ENCODE measurements at regions not wholly inside any gene's neighbourhood (a gene's known extent, or its start where the extent isn't known, plus 50 kb on each side); places are given as distances from the start of the nearest gene placed in this dataset.
"Not testable (repeated sequence)": the region's sequence is repeated elsewhere in the genome, so short reads cannot be mapped to it uniquely, and the experiment has no call there.

GRCh38 chrX:104513162-104513561, 52.8 kb upstream of the IL1RAPL2 start:
- no peak for DNase-seq (ENCODE audit: low read depth)

GRCh38 chrX:104510801-104511200, 55.2 kb upstream of the IL1RAPL2 start:
- DNase-seq (ENCODE audit: low read depth) = no peak

- no peak for DNase-seq (ENCODE audit: low read depth)
These were observed 63.5 kb upstream of the IL1RAPL2 start for GRCh38 chrX:104502460-104502859.

DNA sequence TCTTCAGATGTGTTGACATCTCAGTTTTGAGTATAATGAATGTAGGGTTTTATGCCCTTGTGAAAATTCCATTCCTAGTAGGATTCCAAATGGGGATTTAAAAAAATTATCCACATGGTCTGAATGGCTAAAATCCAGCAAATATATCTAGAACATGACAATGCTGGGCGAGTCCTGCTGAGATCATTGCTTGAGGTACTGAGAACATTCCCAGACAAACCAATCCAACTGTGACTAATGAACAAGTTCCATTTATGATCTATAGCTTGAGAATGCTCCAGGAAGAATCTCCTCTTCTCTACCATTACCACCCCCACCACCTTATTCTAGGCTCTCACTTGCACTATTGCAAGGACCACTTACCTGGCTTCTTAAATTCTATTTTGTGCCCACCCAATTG, 77.2 kb upstream of the IL1RAPL2 start:
- no peak for DNase-seq (ENCODE audit: low read depth)

DNA sequence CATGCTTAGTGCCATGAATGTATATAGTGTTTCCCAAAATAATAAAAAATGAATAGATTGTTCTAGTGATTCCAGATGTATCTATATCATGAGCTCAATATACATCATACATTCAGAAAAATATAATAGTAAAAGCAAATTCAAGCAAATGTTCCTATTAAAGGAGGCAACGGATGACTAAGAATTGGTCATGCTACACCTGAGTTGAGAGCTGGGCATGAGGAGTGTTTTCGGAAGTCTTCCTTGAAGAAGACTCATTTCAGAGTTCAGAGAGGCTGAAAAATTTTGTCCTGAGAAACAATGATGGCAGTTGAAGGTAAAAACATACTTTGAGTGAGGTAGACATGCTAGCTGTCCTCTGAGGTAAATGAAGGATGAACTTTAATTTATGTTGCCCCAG, 79.3 kb upstream of the IL1RAPL2 start:
- DNase-seq (ENCODE audit: low read depth) = no peak

DNA sequence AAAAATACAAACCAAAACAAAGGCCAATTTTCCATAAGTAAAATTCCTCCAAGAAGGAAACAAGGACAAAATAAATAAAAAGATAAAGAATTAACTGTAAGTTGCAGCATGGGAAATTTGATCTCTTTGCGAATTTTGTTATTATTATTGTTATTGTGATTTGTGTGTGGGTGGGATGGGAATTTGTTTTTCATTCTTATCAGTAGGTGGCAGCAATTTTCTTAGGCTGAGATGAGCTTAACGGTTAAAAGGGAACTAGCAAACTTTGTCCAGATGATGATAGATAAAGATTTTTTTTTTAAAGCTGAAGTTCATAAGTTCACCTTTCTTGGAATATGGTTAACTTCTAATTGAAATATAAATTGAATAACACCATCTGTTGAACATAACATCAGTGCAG, 83.2 kb upstream of the IL1RAPL2 start:
- DNase-seq (ENCODE audit: low read depth) = peak; percentile 0

DNA sequence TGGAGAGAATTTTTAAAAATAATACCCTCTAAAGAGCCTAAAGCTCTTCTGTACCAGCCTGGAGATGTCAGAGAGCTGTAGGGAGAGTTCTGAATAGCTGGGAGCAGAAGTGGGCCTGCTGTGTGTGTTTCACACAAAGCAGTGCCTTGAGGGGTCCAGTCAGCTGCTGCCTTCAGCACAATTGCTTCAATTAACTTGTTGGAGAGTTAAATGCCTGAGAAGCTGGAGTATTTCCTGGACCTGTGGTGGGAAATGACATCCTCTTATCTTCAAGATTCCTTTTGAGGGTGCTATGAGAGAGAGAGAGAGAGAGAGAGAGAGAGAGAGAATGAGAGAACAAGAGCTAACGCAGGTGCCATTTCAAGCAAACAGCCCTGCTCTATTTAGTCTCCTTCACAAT, 96.2 kb upstream of the IL1RAPL2 start:
- DNase-seq (ENCODE audit: low read depth) = no peak

DNA sequence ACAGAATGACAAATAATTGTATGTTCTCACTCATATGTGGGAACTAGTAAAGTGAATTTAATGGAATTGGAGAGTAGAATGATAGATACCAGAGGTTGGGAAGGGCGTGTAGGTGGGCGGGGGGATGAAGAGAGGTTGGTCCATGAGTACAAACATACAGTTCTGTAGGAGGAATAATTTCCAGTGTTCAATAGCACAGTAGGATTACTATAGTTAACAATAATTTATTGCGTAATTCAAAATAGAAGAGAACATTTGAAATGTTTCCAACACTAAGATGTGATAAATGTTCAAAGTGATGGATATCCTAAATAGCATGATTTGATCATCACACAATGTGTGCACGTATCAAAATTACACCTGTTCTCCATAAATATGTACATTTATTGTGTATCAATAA, 106.2 kb upstream of the IL1RAPL2 start:
- no peak for DNase-seq (ENCODE audit: low read depth)

GRCh38 chrX:104457130-104457529, 108.9 kb upstream of the IL1RAPL2 start:
- not testable (repeated sequence) for DNase-seq (ENCODE audit: low read depth)

DNA sequence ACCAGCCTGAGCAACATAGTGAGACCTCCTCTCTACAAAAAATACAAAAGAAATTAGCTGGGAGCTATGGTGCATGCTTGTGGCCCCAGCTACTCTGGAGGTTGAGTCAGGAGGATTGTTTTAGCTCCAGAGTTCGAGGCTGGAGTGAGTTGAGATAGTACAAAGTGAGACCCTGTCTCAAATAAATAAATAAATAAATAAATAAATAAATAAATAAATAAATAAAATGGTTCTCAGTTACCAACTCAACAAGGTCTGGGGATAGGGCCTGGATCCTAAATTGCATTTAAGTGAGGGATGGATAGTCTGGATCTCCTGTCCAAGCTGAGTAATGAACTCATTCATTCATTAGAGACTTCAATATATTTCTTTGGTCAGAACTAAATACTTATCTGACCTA, 115.7 kb upstream of the IL1RAPL2 start:
- no peak for DNase-seq (ENCODE audit: low read depth)

DNA sequence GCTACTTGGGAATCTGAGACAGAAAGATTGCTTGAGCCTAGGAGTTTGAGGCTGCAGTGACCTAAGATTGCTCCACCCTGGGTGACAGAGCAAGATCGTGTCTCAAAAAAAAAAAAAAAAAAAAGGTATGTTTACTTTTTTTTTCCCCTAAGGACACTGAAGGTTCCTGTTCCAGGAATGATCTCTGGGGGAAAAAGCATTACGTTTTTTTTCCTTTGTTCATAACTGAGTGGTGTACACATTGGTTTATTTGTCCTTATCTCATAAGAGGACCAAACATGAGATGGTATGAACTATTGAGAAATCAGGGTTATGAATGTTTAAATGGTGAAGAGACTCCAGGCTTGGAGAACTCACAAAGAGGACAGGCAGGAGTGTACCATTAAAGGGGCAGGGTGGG, 120.4 kb upstream of the IL1RAPL2 start:
- no peak for DNase-seq (ENCODE audit: low read depth)

DNA sequence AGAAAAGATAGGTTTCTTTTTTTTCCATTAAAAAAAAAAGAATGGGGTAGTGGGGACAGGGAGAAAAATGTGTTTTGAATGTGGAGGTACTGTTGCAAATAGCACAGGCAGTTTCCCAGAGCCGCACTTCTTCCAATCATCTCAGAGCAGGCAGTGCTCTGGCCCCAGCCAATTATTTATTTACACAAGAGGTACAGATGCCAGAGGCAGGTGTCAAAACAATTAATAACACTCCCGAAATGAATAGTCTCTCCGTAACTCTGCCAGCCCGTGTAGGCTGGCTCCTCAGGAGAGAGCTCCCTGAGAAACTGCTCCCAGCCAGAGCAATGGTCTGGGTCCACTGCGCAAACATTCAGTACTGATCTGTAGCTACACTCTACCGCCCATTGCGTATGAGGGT, 130.8 kb upstream of the IL1RAPL2 start:
- DNase-seq (ENCODE audit: low read depth) = no peak

DNA sequence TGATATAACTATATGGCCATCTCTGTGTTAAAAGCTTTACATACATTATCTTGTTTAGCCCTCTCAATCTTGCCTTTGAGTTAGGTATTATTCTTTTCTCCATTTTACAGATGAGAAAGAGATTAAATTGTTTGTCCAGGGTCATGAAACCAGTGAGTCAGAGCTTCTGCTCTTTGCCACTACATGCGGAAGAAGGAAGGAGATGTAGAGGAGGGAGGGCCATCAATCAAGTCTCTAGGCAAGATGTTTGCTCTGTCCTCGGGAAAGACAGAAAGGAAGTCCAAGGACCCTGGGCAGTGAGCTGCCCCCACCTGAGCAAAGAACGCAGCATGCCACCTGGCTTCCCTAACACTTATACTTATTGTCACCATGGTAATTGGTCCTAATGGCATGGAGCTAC, 133.7 kb upstream of the IL1RAPL2 start:
- DNase-seq (ENCODE audit: low read depth) = no peak

- no peak for DNase-seq (ENCODE audit: low read depth)
These were observed 135.3 kb upstream of the IL1RAPL2 start for GRCh38 chrX:104430742-104431119.

GRCh38 chrX:104430072-104430741, 135.8 kb upstream of the IL1RAPL2 start:
- DNase-seq (ENCODE audit: low read depth) = no peak

DNA sequence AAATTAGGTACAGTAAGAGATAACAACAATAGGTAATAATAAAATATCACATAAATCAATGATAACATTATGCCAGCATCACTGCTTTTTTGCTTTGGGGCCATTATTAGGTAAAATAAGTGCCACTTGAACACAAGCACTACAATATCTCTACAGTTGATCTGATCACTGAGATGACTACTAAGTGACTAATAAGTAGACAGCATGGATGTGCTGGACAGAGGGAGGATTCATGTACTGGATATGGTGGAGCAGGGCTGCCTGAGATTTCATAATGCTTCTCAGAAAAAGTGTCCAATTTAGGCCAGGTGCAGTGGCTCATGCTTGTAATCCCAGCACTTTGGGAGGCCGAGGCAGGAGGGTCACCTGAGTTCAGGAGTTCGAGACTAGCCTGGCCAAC, 137.8 kb upstream of the IL1RAPL2 start:
- DNase-seq (ENCODE audit: low read depth) = peak; percentile 1

DNA sequence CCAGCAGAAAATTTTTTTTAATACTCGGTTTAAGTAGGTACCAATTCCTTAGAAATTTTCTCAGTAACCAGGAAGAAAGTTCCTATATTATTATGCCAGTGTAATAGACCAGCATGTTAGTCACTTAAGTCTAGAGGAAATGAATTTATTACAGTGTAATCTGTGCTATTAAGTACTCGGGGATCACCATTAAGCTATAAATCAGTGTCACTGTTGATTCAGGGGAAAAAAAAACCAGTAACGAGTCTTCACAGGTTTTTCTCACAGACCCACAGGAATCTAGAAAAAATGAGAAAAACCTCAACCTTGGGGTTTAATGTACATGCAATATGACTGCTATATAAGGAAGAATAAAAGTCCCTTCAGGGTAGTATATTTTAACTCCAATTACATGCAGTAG, 138.3 kb upstream of the IL1RAPL2 start:
- DNase-seq (ENCODE audit: low read depth) = no peak

- DNase-seq (ENCODE audit: low read depth) = no peak
These were observed 138.9 kb upstream of the IL1RAPL2 start for GRCh38 chrX:104427073-104427472.

- DNase-seq (ENCODE audit: low read depth) = no peak
These were observed 145.1 kb upstream of the IL1RAPL2 start for GRCh38 chrX:104420907-104421306.

GRCh38 chrX:104419926-104420325, 146.1 kb upstream of the IL1RAPL2 start:
- DNase-seq (ENCODE audit: low read depth) = no peak

GRCh38 chrX:104419211-104419610, 146.8 kb upstream of the IL1RAPL2 start:
- peak; percentile 6 for DNase-seq (ENCODE audit: low read depth)

GRCh38 chrX:104411800-104412199, 154.2 kb upstream of the IL1RAPL2 start:
- no peak for DNase-seq (ENCODE audit: low read depth)

- no peak for DNase-seq (ENCODE audit: low read depth)
These were observed 145.7 kb upstream of the ESX1 start for GRCh38 chrX:104400387-104400786.

DNA sequence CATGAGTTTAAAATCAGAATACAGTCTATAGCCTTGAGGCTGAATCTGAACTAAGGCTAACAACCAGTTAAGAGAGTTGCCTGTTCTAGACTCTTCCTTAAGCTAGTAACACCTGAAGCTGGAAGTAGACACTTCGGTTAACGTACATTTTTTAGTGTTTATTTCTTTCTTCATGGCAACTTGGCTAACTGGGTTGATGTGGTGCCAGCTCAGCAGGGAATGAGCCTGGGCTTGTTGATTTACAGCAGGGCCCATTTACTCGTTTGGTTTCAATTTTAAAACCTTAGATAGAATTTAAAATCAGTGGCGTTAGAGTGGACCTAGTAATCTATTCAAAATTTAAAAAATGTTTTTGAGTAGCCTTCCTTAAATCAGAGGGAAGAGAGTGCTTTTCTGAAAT, 137.6 kb upstream of the ESX1 start:
- no peak for DNase-seq (ENCODE audit: low read depth)
